WTC11 (cell line): ENCODE measurements at regions not wholly inside any gene's neighbourhood (a gene's known extent, or its start where the extent isn't known, plus 50 kb on each side); places are given as distances from the start of the nearest gene placed in this dataset.

Experiments used
- ATAC-seq: fragments of 200-7000 bp; cut with Tn5 transposase; 2 replicates; pipeline ENCODE4 v1.10.0; 2021; ENCODE audit warnings: mild to moderate bottlenecking, moderate library complexity
- CTCF ChIA-PET: fragments of 300-600 bp; sonication (Branson Sonifier 250); formaldehyde crosslinking; loops from one replicate; lab custom pipeline; 2021; ENCODE audit warnings: antibody characterized with exemption; lab: Charles Lee
- POLR2A ChIA-PET: fragments of 350-600 bp; sonication (Branson Sonifier 250); formaldehyde crosslinking; loops from one replicate; lab custom pipeline; 2021; ENCODE audit warnings: antibody characterized with exemption; lab: Charles Lee
- DNase-seq: peaks from one replicate; pipeline ENCODE4 v3.0.0; 2021; ENCODE audit warnings: low spot score
- H3K27ac Mint-ChIP-seq: 2 replicates; pipeline ENCODE4 v1.8.0; 2021; ENCODE audit warnings: mixed read lengths
- H3K27me3 Mint-ChIP-seq: 2 replicates; pipeline ENCODE4 v1.8.0; 2021; ENCODE audit warnings: low read depth, mild to moderate bottlenecking, moderate library complexity, mixed read lengths
- H3K36me3 Mint-ChIP-seq: 2 replicates; pipeline ENCODE4 v1.8.0; 2021; ENCODE audit warnings: mixed read lengths
- H3K4me1 Mint-ChIP-seq: 2 replicates; pipeline ENCODE4 v1.8.0; 2022; ENCODE audit warnings: mixed read lengths
- H3K4me3 Mint-ChIP-seq: 2 replicates; pipeline ENCODE4 v1.8.0; 2021; ENCODE audit warnings: mild to moderate bottlenecking, moderate library complexity, mixed read lengths
- H3K9me3 Mint-ChIP-seq: 2 replicates; pipeline ENCODE4 v1.8.0; 2021; ENCODE audit warnings: mixed read lengths
- ATF1 ChIP-seq: sonication (generic); formaldehyde crosslinking; IDR thresholded peaks from 2 replicates; pipeline ENCODE4 v1.8.1; 2023; ENCODE audit warnings: mild to moderate bottlenecking, moderate library complexity, missing genetic modification reagents
- ELF4 ChIP-seq: sonication (generic); formaldehyde crosslinking; IDR thresholded peaks from 2 replicates; pipeline ENCODE4 v1.8.1; 2022; ENCODE audit warnings: low read depth, mild to moderate bottlenecking, moderate library complexity, missing genetic modification reagents
- FOXJ3 ChIP-seq: sonication (generic); formaldehyde crosslinking; IDR thresholded peaks from 2 replicates; pipeline ENCODE4 v1.9.0; 2021; ENCODE audit warnings: missing genetic modification reagents, mild to moderate bottlenecking, borderline replicate concordance
- GRHL2 ChIP-seq: fragments of 250-450 bp; sonication (Bioruptor Pico); IDR thresholded peaks from 2 replicates; pipeline ENCODE4 v1.8.0; 2022; ENCODE audit warnings: mild to moderate bottlenecking, moderate library complexity; ENCODE audit not compliant: insufficient replicate concordance, severe bottlenecking
- HMGA2 ChIP-seq: fragments of 250-450 bp; sonication (Bioruptor Pico); IDR thresholded peaks from 2 replicates; pipeline ENCODE4 v1.4.0; 2021; ENCODE audit warnings: mild to moderate bottlenecking, moderate library complexity
- IRF2 ChIP-seq: sonication (generic); formaldehyde crosslinking; IDR thresholded peaks from 2 replicates; pipeline ENCODE4 v1.8.0; 2022; ENCODE audit warnings: low read depth, missing genetic modification reagents, borderline replicate concordance
- NFYB ChIP-seq: sonication (generic); formaldehyde crosslinking; conservative IDR thresholded peaks from 2 replicates; pipeline ENCODE4 v1.8.0; 2022; ENCODE audit warnings: low read depth, missing genetic modification reagents
- NR1H2 ChIP-seq: sonication (generic); formaldehyde crosslinking; IDR thresholded peaks from 2 replicates; pipeline ENCODE4 v1.9.0; 2021; ENCODE audit warnings: mild to moderate bottlenecking, moderate library complexity, missing genetic modification reagents
- NR2C2 ChIP-seq: sonication (generic); formaldehyde crosslinking; IDR thresholded peaks from 2 replicates; pipeline ENCODE4 v1.8.0; 2022; ENCODE audit warnings: mild to moderate bottlenecking, missing genetic modification reagents
- RORB ChIP-seq: fragments of 250-450 bp; sonication (Bioruptor Pico); IDR thresholded peaks from 2 replicates; pipeline ENCODE4 v1.9.0; 2021; ENCODE audit warnings: mild to moderate bottlenecking
- SOX15 ChIP-seq: fragments of 250-450 bp; sonication (Bioruptor Pico); IDR thresholded peaks from 2 replicates; pipeline ENCODE4 v1.9.0; 2021; ENCODE audit warnings: mild to moderate bottlenecking
- TCF7 ChIP-seq: sonication (generic); formaldehyde crosslinking; IDR thresholded peaks from 2 replicates; pipeline ENCODE4 v1.8.0; 2022; ENCODE audit warnings: mild to moderate bottlenecking, low read depth, missing genetic modification reagents, moderate library complexity
- ZNF121 ChIP-seq: sonication (generic); formaldehyde crosslinking; IDR thresholded peaks from 2 replicates; pipeline ENCODE4 v1.8.0; 2023; ENCODE audit warnings: missing genetic modification reagents
- ZNF232 ChIP-seq: sonication (generic); formaldehyde crosslinking; IDR thresholded peaks from 2 replicates; pipeline ENCODE4 v1.8.0; 2022; ENCODE audit warnings: mild to moderate bottlenecking, missing genetic modification reagents
- ZNF396 ChIP-seq: fragments of 250-450 bp; sonication (Bioruptor Pico); IDR thresholded peaks from 2 replicates; pipeline ENCODE4 v1.8.0; 2021; ENCODE audit warnings: mild to moderate bottlenecking, moderate library complexity, borderline replicate concordance
- ZNF423 ChIP-seq: fragments of 250-450 bp; sonication (Bioruptor Pico); IDR thresholded peaks from 2 replicates; pipeline ENCODE4 v2.1.2; 2022; ENCODE audit warnings: mild to moderate bottlenecking, moderate library complexity
- TF ChIP-seq, protein P1 (sequence below): fragments of 250-450 bp; sonication (Bioruptor Pico); IDR thresholded peaks from 2 replicates; pipeline ENCODE4 v1.9.0; 2021; ENCODE audit warnings: mild to moderate bottlenecking
- TF ChIP-seq, protein P2 (sequence below): sonication (generic); formaldehyde crosslinking; IDR thresholded peaks from 2 replicates; pipeline ENCODE4 v1.8.1; 2023; ENCODE audit warnings: mild to moderate bottlenecking, missing genetic modification reagents, moderate library complexity
- TF ChIP-seq, protein P3 (sequence below): fragments of 250-450 bp; sonication (Bioruptor Pico); IDR thresholded peaks from 2 replicates; pipeline ENCODE4 v1.9.0; 2021; ENCODE audit warnings: moderate library complexity, mild to moderate bottlenecking, inconsistent platforms, borderline replicate concordance
- TF ChIP-seq, protein P4 (sequence below): sonication (generic); formaldehyde crosslinking; IDR thresholded peaks from 2 replicates; pipeline ENCODE4 v1.8.0; 2022; ENCODE audit warnings: missing genetic modification reagents
- TF ChIP-seq, protein P5 (sequence below): sonication (generic); formaldehyde crosslinking; IDR thresholded peaks from 2 replicates; pipeline ENCODE4 v1.8.0; 2022; ENCODE audit warnings: mild to moderate bottlenecking, missing genetic modification reagents

DNA sequence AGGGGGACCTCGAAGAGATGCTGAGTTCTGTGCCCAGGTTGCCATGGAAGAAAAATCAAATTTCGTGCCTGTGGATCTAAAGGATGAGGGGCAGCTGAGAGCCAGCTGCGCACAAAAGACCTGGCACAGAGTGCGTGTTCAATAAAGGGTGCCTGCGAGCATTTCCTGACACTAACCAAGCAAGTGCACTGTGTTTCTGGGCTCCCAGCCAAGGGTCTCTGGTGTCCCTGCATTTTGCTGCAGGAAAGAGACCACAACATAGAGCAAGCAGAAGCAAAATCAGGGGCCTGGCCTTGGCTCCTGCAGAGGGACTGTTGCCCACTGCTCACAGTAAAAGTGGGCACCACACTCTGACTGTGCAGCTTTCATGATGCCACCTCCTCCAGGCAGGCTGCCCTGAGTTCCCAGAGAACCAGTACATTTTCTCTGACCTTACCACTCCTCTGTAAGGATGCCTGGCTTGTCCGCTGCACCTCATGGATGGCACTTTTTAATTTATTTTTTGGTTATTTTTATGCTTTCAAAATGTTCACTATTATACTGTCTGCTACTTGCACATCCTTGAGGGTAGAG, 70.8 kb upstream of the GPR12 start:
- H3K27me3 Mint-ChIP-seq, result no peaks in the 10 kb centered on the region
- ChIA-PET POLR2A (interaction anchor here (0.6 kb wide), 1 partner anchor 148 kb away, joined by 10 read pairs; no protein-coding TSS in a partner anchor), CTCF (interaction anchor here (0.7 kb wide), 1 partner anchor 120 kb away, joined by 3 read pairs; no protein-coding TSS in a partner anchor)
- DNase-seq, result no peak
- no peaks in the 10 kb centered on the region for H3K36me3 Mint-ChIP-seq
- ATAC-seq, result no peak
- H3K9me3 Mint-ChIP-seq, result peaks cover 11% of the 10 kb centered on the region
- peaks cover 12% of the 10 kb centered on the region for H3K4me1 Mint-ChIP-seq
- no peak overlapping the region for H3K4me3 Mint-ChIP-seq
- H3K27ac Mint-ChIP-seq, result no peak overlapping the region
- no peak for TF ChIP-seq FOXJ3
- TF ChIP-seq IRF2 (CRISPR knock-in tag), result no peak
- TF ChIP-seq, all 79 proteins: peak for 0

DNA sequence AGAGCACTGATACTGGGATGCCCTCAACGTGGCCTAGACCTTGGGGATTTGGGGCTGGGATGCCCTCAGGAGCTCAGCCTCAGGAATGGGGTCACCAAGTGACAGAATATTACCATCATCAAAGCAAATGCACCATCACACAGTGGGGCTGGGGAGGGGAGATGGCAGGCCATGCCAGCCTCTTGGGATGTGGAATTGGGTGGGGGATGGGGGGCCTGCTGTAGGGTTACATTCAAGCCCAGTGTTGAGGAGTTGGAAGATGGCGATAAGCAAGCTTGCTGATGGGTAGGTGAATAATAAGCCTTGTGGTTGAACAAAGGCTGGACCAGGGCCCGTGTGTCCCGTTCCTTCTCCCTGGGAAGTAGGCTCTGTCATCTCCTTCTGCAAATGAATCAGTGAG, 69.1 kb upstream of the GPR12 start:
- DNase-seq (no peak), ATAC-seq (no peak)
- Mint-ChIP-seq H3K36me3 (no peaks in the 10 kb centered on the region), H3K4me1 (peaks cover 6% of the 10 kb centered on the region), H3K4me3 (no peak overlapping the region), H3K27ac (no peak overlapping the region), H3K27me3 (no peaks in the 10 kb centered on the region), H3K9me3 (no peaks in the 10 kb centered on the region)
- TF ChIP-seq ZNF121 (CRISPR knock-in tag) (no peak), ATF1 (no peak), HMGA2 (CRISPR knock-in tag) (no peak), NR1H2 (CRISPR knock-in tag) (no peak)
- TF ChIP-seq, protein P1, sequence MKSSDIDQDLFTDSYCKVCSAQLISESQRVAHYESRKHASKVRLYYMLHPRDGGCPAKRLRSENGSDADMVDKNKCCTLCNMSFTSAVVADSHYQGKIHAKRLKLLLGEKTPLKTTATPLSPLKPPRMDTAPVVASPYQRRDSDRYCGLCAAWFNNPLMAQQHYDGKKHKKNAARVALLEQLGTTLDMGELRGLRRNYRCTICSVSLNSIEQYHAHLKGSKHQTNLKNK (CRISPR knock-in tag), result no peak
- ChIA-PET POLR2A (no interaction called here), CTCF (interaction anchor here (1.0 kb wide), 1 partner anchor 43 kb away, joined by 3 read pairs; no protein-coding TSS in a partner anchor)

DNA sequence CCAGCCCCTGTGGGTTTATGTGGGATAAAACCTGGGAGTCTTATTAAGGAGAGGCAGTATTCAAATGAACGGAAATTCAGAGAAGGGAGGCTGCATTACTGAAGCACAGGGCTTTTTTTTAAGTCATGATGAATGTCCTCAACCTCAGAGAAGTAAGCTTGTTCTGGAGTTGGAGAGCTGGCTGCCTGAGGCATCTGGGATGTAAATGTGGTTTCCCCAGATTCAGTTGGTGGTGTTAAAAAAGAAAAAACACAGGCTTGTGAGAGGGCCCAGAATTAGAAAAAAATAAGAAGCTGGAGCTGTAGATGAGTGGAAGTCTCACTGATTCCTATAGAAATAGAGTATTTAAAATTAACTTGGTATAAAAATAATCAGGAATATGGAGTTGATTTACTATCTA, 64.0 kb upstream of the GPR12 start:
- no peak overlapping the region for H3K27ac Mint-ChIP-seq
- H3K27me3 Mint-ChIP-seq, result no peaks in the 10 kb centered on the region; the same call in 1 of the 2 replicates
- POLR2A ChIA-PET, result no interaction called here
- H3K9me3 Mint-ChIP-seq, result no peaks in the 10 kb centered on the region
- H3K4me1 Mint-ChIP-seq, result no peaks in the 10 kb centered on the region
- TF ChIP-seq ZNF232 (CRISPR knock-in tag) (no peak), ZNF396 (CRISPR knock-in tag) (no peak), ELF4 (CRISPR knock-in tag) (no peak), GRHL2 (CRISPR knock-in tag) (no peak), NR2C2 (no peak), TCF7 (CRISPR knock-in tag) (no peak), SOX15 (CRISPR knock-in tag) (no peak), ZNF423 (no peak), NFYB (CRISPR knock-in tag) (no peak)
- TF ChIP-seq, protein P2, sequence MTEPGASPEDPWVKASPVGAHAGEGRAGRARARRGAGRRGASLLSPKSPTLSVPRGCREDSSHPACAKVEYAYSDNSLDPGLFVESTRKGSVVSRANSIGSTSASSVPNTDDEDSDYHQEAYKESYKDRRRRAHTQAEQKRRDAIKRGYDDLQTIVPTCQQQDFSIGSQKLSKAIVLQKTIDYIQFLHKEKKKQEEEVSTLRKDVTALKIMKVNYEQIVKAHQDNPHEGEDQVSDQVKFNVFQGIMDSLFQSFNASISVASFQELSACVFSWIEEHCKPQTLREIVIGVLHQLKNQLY (CRISPR knock-in tag), result no peak
- TF ChIP-seq, protein P1 (CRISPR knock-in tag), result no peak
- TF ChIP-seq, protein P3, sequence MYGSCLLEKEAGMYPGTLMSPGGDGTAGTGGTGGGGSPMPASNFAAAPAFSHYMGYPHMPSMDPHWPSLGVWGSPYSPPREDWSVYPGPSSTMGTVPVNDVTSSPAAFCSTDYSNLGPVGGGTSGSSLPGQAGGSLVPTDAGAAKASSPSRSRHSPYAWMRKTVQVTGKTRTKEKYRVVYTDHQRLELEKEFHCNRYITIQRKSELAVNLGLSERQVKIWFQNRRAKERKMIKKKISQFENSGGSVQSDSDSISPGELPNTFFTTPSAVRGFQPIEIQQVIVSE, result no peak
- CTCF ChIA-PET, result interaction anchor here (1.3 kb wide), 1 partner anchor 126 kb away, joined by 3 read pairs; no protein-coding TSS in a partner anchor
- DNase-seq (no peak), ATAC-seq (no peak)
- no peak overlapping the region for H3K4me3 Mint-ChIP-seq
- no peaks in the 10 kb centered on the region for H3K36me3 Mint-ChIP-seq

DNA sequence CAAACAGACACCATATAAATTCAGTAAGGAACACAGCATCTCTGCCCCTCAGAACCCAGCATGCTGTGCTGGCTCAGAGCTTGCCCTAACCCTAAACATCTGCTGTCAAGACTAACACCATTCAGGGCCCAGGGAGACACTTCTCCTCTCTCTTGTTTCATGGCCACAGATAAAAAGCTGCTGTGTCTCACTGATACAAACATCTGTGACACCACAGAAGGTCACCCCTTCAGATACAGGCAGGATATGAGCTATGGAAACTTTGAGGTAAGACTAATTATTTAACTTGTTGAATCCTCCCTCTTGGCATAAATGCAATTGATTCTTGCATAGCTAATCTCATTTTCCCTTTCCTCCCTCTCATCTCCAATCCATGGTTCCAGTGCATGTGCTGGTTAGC, 61.6 kb upstream of the GPR12 start:
- H3K9me3 Mint-ChIP-seq, result no peaks in the 10 kb centered on the region
- no peak overlapping the region for H3K4me3 Mint-ChIP-seq
- no peaks in the 10 kb centered on the region for H3K36me3 Mint-ChIP-seq
- POLR2A ChIA-PET, result no interaction called here
- ATAC-seq (no peak), DNase-seq (no peak)
- CTCF ChIA-PET, result interaction anchor here (1.2 kb wide), 1 partner anchor 51 kb away, joined by 4 read pairs; no protein-coding TSS in a partner anchor
- H3K27ac Mint-ChIP-seq, result no peak overlapping the region
- H3K4me1 Mint-ChIP-seq, result no peaks in the 10 kb centered on the region
- H3K27me3 Mint-ChIP-seq, result no peaks in the 10 kb centered on the region; the same call in 1 of the 2 replicates
- TF ChIP-seq, protein P4, sequence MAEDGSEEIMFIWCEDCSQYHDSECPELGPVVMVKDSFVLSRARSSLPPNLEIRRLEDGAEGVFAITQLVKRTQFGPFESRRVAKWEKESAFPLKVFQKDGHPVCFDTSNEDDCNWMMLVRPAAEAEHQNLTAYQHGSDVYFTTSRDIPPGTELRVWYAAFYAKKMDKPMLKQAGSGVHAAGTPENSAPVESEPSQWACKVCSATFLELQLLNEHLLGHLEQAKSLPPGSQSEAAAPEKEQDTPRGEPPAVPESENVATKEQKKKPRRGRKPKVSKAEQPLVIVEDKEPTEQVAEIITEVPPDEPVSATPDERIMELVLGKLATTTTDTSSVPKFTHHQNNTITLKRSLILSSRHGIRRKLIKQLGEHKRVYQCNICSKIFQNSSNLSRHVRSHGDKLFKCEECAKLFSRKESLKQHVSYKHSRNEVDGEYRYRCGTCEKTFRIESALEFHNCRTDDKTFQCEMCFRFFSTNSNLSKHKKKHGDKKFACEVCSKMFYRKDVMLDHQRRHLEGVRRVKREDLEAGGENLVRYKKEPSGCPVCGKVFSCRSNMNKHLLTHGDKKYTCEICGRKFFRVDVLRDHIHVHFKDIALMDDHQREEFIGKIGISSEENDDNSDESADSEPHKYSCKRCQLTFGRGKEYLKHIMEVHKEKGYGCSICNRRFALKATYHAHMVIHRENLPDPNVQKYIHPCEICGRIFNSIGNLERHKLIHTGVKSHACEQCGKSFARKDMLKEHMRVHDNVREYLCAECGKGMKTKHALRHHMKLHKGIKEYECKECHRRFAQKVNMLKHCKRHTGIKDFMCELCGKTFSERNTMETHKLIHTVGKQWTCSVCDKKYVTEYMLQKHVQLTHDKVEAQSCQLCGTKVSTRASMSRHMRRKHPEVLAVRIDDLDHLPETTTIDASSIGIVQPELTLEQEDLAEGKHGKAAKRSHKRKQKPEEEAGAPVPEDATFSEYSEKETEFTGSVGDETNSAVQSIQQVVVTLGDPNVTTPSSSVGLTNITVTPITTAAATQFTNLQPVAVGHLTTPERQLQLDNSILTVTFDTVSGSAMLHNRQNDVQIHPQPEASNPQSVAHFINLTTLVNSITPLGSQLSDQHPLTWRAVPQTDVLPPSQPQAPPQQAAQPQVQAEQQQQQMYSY (CRISPR knock-in tag), result no peak
- TF ChIP-seq RORB (CRISPR knock-in tag) (no peak), ELF4 (CRISPR knock-in tag) (no peak), ZNF121 (CRISPR knock-in tag) (no peak)
- TF ChIP-seq, protein P5, sequence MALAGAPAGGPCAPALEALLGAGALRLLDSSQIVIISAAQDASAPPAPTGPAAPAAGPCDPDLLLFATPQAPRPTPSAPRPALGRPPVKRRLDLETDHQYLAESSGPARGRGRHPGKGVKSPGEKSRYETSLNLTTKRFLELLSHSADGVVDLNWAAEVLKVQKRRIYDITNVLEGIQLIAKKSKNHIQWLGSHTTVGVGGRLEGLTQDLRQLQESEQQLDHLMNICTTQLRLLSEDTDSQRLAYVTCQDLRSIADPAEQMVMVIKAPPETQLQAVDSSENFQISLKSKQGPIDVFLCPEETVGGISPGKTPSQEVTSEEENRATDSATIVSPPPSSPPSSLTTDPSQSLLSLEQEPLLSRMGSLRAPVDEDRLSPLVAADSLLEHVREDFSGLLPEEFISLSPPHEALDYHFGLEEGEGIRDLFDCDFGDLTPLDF (CRISPR knock-in tag), result no peak
